SK-N-SH treated with all-trans-retinoic acid at 6 μM for 48 hours (cell line): ENCODE measurements at regions not wholly inside any gene's neighbourhood (a gene's known extent, or its start where the extent isn't known, plus 50 kb on each side); places are given as distances from the start of the nearest gene placed in this dataset.

Experiments
- ATAC-seq: fragments of 200-7000 bp; cut with Tn5 transposase; 3 replicates; pipeline ENCODE4 v1.9.1; 2020; ENCODE audit warnings: mild to moderate bottlenecking, moderate library complexity
- ARNTL ChIP-seq: fragments of 450-650 bp; formaldehyde crosslinking; IDR thresholded peaks from 2 replicates; pipeline ENCODE4 v1.5.0; 2020; ENCODE audit warnings: low read depth, mild to moderate bottlenecking, moderate library complexity, borderline replicate concordance
- BACH2 ChIP-seq: fragments of 250-450 bp; sonication (Bioruptor Pico); IDR thresholded peaks from 2 replicates; pipeline ENCODE4 v1.9.0; 2021; ENCODE audit warnings: mild to moderate bottlenecking, borderline replicate concordance
- CREB5 ChIP-seq: fragments of 250-450 bp; sonication (Bioruptor Pico); IDR thresholded peaks from 2 replicates; pipeline ENCODE4 v1.5.1; 2020; ENCODE audit warnings: low read depth, mild to moderate bottlenecking, moderate library complexity
- CSDC2 ChIP-seq: fragments of 250-450 bp; sonication (Bioruptor Pico); IDR thresholded peaks from 2 replicates; pipeline ENCODE4 v1.5.0; 2020; ENCODE audit warnings: mild to moderate bottlenecking, moderate library complexity
- ESRRG ChIP-seq: fragments of 250-450 bp; sonication (Bioruptor Pico); IDR thresholded peaks from 2 replicates; pipeline ENCODE4 v1.6.1; 2021; ENCODE audit warnings: mild to moderate bottlenecking
- GLIS3 ChIP-seq: fragments of 250-450 bp; sonication (Bioruptor Pico); IDR thresholded peaks from 2 replicates; pipeline ENCODE4 v1.5.0; 2020; ENCODE audit warnings: mild to moderate bottlenecking, moderate library complexity
- ISL1 ChIP-seq: fragments of 250-450 bp; sonication (Bioruptor Pico); IDR thresholded peaks from 2 replicates; pipeline ENCODE4 v2.1.2; 2022; ENCODE audit warnings: mild to moderate bottlenecking, moderate library complexity
- OSR1 ChIP-seq: fragments of 250-450 bp; sonication (Bioruptor Pico); IDR thresholded peaks from 2 replicates; pipeline ENCODE4 v1.8.0; 2022; ENCODE audit warnings: moderate library complexity, mild to moderate bottlenecking, inconsistent platforms
- PATZ1 ChIP-seq: fragments of 250-450 bp; sonication (Bioruptor Pico); IDR thresholded peaks from 2 replicates; pipeline ENCODE4 v1.8.0; 2020; ENCODE audit warnings: mild to moderate bottlenecking, moderate library complexity, borderline replicate concordance
- POU6F1 ChIP-seq: fragments of 250-450 bp; sonication (Bioruptor Pico); IDR thresholded peaks from 2 replicates; pipeline ENCODE4 v1.8.0; 2021; ENCODE audit warnings: low read depth, mild to moderate bottlenecking, moderate library complexity, borderline replicate concordance
- PPARA ChIP-seq: fragments of 250-450 bp; sonication (Bioruptor Pico); IDR thresholded peaks from 2 replicates; pipeline ENCODE4 v1.5.0; 2020; ENCODE audit warnings: mild to moderate bottlenecking, borderline replicate concordance
- RARB ChIP-seq: fragments of 250-450 bp; sonication (Bioruptor Pico); IDR thresholded peaks from 2 replicates; pipeline ENCODE4 v1.8.0; 2021; ENCODE audit warnings: mild to moderate bottlenecking, moderate library complexity
- SNAI2 ChIP-seq: fragments of 250-450 bp; sonication (Bioruptor Pico); IDR thresholded peaks from 2 replicates; pipeline ENCODE4 v1.5.0; 2020; ENCODE audit warnings: mild to moderate bottlenecking, moderate library complexity
- TCF4 ChIP-seq: fragments of 250-450 bp; sonication (Bioruptor Pico); IDR thresholded peaks from 2 replicates; pipeline ENCODE4 v1.8.0; 2021; ENCODE audit warnings: mild to moderate bottlenecking, moderate library complexity, borderline replicate concordance
- TOX ChIP-seq: fragments of 250-450 bp; sonication (Bioruptor Pico); IDR thresholded peaks from 2 replicates; pipeline ENCODE4 v1.8.0; 2021; ENCODE audit warnings: mild to moderate bottlenecking, moderate library complexity, borderline replicate concordance
- TSHZ2 ChIP-seq: fragments of 250-450 bp; sonication (Bioruptor Pico); IDR thresholded peaks from 2 replicates; pipeline ENCODE4 v1.5.0; 2020; ENCODE audit warnings: mild to moderate bottlenecking, moderate library complexity
- ZC3H10 ChIP-seq: fragments of 250-450 bp; sonication (Bioruptor Pico); IDR thresholded peaks from 2 replicates; pipeline ENCODE4 v1.5.1; 2021; ENCODE audit warnings: mild to moderate bottlenecking, moderate library complexity
- ZFP3 ChIP-seq: fragments of 250-450 bp; sonication (Bioruptor Pico); IDR thresholded peaks from 2 replicates; pipeline ENCODE4 v1.5.0; 2020; ENCODE audit warnings: mild to moderate bottlenecking, moderate library complexity
- ZFP30 ChIP-seq: fragments of 450-650 bp; formaldehyde crosslinking; IDR thresholded peaks from 2 replicates; pipeline ENCODE4 v1.5.0; 2022; ENCODE audit warnings: mild to moderate bottlenecking, moderate library complexity
- ZNF565 ChIP-seq: fragments of 450-650 bp; formaldehyde crosslinking; conservative IDR thresholded peaks from 2 replicates; pipeline ENCODE4 v1.5.0; 2020; ENCODE audit warnings: low read depth, mild to moderate bottlenecking, moderate library complexity
- ZNF70 ChIP-seq: fragments of 450-650 bp; formaldehyde crosslinking; IDR thresholded peaks from 2 replicates; pipeline ENCODE4 v1.5.0; 2020; ENCODE audit warnings: mild to moderate bottlenecking, moderate library complexity
- ZNF8 ChIP-seq: fragments of 450-650 bp; formaldehyde crosslinking; IDR thresholded peaks from 2 replicates; pipeline ENCODE4 v1.5.0; 2020; ENCODE audit warnings: mild to moderate bottlenecking, moderate library complexity

- TF ChIP-seq ZNF70 (CRISPR knock-in tag) (no peak), OSR1 (CRISPR knock-in tag) (no peak)
- no peak for ATAC-seq
Measured at GRCh38 chr6:112663698-112664097, 316.6 kb downstream of the RFPL4B start.

GRCh38 chr6:112665114-112665513, 318.0 kb downstream of the RFPL4B start:
- peak; percentile 91 for ATAC-seq
- TF ChIP-seq TOX: 0 out of 2 replicates have a peak, but pooled peaks have one; percentile 27
- no peak for TF ChIP-seq OSR1 (CRISPR knock-in tag)
- TF ChIP-seq, all 23 proteins: peak for 1

- peak; percentile 81 for ATAC-seq
- TF ChIP-seq TSHZ2: no peak
- no peak for TF ChIP-seq RARB (CRISPR knock-in tag)
- no peak for TF ChIP-seq ZC3H10 (CRISPR knock-in tag)
- TF ChIP-seq BACH2 (CRISPR knock-in tag): no peak
- no peak for TF ChIP-seq ESRRG (CRISPR knock-in tag)
- TF ChIP-seq ZNF8: no peak
- no peak for TF ChIP-seq ZNF565 (CRISPR knock-in tag)
- TF ChIP-seq PATZ1: no peak
- no peak for TF ChIP-seq ISL1
- TF ChIP-seq ZFP30: no peak
- TF ChIP-seq OSR1 (CRISPR knock-in tag): no peak
- TF ChIP-seq PPARA (CRISPR knock-in tag): no peak
- TF ChIP-seq ARNTL (CRISPR knock-in tag): no peak
- no peak for TF ChIP-seq POU6F1
- TF ChIP-seq TOX: no peak
- TF ChIP-seq SNAI2 (CRISPR knock-in tag): no peak
- TF ChIP-seq CREB5: no peak
- TF ChIP-seq GLIS3 (CRISPR knock-in tag): no peak
- TF ChIP-seq ZFP3 (CRISPR knock-in tag): no peak
- TF ChIP-seq ZNF70 (CRISPR knock-in tag): no peak
Measured at GRCh38 chr6:112665815-112666214, 318.7 kb downstream of the RFPL4B start.

GRCh38 chr6:112667427-112667826, 320.3 kb downstream of the RFPL4B start:
- no peak for ATAC-seq
- no peak for TF ChIP-seq ZFP30
- TF ChIP-seq ZC3H10 (CRISPR knock-in tag): no peak
- TF ChIP-seq POU6F1: no peak
- TF ChIP-seq ZNF565 (CRISPR knock-in tag): no peak
- TF ChIP-seq CSDC2 (CRISPR knock-in tag): no peak
- no peak for TF ChIP-seq TSHZ2
- no peak for TF ChIP-seq ISL1
- no peak for TF ChIP-seq SNAI2 (CRISPR knock-in tag)
- no peak for TF ChIP-seq TCF4 (CRISPR knock-in tag)
- TF ChIP-seq ZNF8: no peak
- no peak for TF ChIP-seq PPARA (CRISPR knock-in tag)
- no peak for TF ChIP-seq ARNTL (CRISPR knock-in tag)
- TF ChIP-seq ZFP3 (CRISPR knock-in tag): no peak
- TF ChIP-seq PATZ1: no peak
